C1 segment of cervical spinal cord (tissue), 14 donors: ENCODE measurements at regions not wholly inside any gene's neighbourhood (a gene's known extent, or its start where the extent isn't known, plus 50 kb on each side); places are given as distances from the start of the nearest gene placed in this dataset.
A peak's percentile ranks its signal among the peaks of the same experiment; 100 is the strongest.
"Not testable (repeated sequence)": the region's sequence is repeated elsewhere in the genome, so short reads cannot be mapped to it uniquely, and the experiment has no call there.

Experiments used
- DNase-seq, 14 donors: peaks; one replicate each; lab custom pipeline; 2025; lab: John Stamatoyannopoulos, UW

DNA sequence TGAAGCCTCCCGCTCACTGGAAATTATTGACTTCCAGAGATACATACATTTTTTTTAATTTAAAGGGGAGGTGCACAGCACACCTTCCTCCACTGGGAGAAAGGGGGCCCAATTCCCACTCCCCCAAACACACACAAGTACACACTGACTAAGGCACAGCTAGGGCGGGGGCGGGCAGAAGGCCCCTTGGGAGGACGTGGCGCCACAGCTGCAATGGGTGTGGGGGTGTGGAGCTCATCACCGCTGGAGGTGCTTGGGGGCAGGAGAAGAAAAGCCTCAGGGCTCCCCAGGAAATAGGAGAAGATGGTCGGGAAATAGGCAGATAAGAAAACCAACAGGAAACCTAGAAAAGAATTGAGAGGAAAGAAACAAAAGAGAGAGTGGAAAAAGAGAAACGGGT, 127.3 kb upstream of the FAM98A start:
- DNase-seq, result no peak

DNA sequence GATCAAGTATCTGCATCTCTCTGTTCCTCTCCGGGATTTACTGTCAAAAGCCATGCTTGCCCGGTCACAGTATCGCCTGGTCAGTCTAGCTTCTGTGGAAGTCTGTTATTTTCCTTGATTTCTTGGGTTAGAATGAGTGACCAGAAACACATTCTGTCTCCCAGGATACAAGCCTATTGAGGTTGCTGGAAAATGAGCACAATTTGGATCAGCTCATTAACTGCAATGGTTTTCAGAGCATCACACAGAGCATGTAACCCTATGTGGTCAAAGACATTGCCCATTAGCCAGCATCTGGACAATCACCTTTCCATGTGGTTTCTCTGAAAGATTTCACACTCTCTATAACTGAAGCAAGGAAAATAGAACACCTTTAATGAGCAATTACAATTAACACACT, 124.2 kb upstream of the FAM98A start:
- DNase-seq, result no peak

DNA sequence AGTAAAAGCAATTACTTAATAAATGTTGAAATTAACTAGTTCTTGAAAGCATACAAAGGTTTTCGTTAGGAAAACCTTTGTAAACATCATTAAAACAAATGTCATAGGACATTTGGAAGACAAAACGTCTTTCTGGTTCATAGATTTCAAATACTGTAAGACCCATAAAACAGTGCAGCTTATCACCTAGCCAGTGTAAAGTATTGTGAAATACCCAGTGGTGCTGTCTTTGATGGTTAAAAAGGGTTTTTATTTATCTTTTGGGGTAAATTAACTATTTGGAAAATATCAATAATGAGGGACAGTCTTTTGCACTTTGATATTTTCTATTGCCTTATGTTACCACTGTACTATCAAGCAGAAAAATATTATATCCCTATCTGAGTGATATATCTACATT, 120.0 kb upstream of the FAM98A start:
- DNase-seq, result no peak

DNA sequence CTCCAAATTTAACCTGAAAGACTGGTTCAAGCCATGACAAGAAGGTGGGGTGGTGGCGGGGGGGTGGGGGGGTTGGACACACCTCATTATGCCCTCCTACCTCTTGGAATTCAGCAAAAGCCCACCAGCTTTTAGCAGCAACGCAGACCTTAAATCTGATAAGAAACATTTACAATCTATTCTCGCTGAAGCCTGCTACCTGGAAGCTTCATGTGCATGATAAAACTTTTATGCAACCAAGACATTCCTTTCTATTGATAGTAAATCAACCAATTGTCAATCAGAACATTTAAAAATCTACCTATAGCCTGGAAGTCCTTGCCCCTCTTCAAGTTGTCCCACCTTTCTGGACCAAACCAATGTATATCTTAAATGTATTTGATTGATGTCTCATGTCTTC, 113.6 kb upstream of the FAM98A start:
- no peak for DNase-seq

DNA sequence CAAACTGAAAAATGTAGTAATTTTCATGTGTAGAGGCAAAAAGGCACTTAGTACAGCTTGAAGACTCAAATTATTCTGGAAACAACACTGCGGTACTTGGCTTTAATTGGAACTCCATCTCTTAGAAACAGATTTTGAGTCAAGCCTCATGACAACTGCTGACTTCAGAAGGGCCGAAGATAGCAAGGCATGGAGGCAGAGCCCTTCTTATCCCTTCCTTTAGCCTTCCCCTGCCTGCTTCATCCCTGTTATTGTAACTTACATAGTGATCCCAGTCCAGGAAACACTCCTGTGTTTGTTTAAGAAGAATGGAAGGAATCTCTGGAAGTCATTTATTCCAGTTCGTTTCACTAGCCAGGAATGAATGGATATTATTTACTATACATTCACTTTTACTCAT, 110.9 kb upstream of the FAM98A start:
- no peak for DNase-seq

DNA sequence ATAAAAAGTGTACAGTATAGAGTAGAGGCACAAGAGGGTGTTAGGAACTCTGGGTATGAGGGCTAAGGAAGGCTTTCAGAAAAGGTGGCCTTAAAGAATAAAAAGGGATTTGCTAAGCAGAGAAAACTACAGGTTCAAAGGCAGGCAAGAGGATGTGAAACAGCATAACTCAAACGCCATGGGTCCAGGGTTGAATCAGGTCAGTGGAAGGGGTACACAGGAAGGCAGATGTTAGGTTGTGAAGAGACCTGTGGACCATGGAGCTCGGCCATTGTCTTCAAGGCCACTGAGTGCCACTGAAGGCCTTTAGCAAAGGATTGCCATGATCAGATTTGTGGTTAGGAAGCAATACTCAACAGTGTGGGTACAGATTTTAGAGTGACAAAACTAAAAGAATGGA, 108.2 kb upstream of the FAM98A start:
- DNase-seq, result no peak

DNA sequence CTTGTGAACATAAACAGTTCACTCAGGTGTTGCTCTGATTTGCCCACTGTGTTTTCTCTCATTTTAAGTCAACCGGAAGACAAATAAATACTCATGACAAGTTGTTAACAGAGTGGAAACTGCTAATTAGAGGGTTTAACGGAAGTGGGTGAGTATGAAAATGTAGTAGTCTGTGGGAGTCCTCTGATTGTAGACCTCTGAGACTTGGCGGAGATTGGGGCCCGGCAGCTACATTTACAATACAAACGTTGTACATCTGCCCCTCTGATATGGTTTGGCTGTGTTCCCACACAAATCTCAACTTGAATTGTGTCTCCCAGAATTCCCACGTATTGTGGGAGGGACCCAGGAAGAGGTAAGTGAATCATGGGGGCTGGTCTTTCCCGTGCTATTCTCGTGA, 107.3 kb upstream of the FAM98A start:
- no peak for DNase-seq

DNA sequence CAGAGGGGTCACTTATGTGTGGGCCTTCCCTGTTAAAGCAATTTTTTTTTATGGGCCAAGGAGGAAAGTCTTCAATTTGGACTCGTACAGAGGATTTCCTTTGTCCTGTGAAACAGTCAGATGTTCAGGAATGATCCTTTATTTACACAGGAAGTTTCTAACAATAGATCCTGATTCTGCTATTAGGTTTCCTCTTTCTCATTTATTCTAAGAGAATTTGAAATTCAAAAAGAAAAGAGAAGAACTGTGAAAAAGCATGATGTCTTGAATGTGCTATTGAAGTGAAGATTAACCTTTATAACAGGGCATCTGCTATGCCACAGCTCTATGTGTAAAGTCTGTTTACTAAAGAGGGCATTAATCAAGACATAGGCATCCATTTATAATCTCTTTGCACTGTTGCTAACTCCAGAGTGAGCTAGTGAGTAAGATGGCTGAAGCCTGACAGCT, 105.3 kb upstream of the FAM98A start:
- no peak for DNase-seq

DNA sequence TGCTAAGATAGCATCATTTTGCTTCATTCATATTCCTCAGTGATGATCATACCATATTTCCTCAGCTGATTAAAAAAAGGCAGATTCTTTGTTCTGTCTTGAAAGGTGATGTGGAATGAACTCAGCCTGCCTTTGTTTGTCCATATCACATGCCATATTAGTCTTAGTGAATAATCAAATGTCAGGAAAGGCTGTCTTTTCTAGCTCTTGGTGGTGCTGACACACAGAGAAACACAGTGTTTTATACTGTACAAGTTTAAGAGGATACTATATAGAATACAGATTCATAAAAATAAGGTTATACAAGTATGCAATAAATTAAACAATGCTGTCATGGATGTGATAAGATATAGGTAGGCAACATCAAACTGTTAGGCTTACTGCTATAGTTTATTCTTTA, 97.1 kb upstream of the FAM98A start:
- DNase-seq, result no peak

DNA sequence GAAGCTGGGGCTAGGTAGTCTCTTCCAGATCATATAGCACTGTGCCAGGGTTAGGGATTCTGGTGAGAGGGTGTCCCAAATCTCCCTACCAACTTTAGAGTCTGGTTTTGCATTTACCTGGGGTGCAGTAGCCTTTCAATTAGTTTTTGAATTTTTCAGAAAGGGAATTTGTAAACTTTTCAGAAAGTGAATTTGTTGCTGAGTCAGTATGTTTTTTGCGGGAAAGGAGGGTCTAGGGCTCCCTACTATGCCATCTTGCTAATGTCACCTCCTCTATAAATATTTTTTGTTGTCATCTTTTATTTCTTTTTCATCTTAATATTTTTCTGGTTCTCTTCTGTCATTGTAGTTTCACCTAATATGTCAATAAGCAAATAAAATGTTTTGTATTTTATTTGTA, 95.8 kb upstream of the FAM98A start:
- DNase-seq, result no peak

DNA sequence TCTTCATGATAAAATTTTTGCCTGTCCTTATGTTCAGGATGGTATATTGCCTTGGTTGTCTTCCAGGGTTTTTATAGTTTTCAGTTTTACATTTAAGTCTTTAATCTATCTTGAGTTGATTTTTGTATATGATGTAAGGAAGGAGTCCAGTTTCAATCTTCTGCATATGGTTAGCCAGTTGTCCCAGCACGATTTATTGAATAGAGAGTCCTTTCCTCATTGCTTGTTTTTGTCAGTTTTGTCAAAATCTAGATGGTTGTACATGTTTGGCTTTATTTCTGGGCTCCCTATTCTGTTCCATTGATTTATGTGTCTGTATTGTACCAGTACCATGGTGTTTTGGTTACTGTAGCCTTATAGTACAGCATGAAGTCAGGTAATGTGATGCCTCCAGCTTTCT, 91.6 kb upstream of the FAM98A start:
- DNase-seq, result not testable (repeated sequence)

DNA sequence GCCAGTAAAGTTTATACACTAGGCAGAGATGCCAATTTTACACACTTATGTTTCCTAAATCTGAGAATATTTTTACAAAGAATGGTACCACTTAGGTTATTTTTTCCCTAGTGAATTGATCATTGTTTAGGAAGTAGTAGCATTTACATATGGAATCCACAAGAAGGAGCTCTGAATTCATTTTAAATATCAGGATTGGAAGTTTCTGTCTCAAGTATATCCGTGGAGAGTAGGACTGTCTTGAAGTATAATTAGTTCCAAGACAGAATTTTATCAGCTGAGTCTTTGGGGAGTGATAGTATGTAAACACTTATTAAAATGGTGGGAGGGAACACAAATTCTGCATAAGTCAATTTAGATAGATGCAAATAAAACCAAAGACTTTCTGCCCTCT, 82.3 kb upstream of the FAM98A start:
- DNase-seq, result no peak

DNA sequence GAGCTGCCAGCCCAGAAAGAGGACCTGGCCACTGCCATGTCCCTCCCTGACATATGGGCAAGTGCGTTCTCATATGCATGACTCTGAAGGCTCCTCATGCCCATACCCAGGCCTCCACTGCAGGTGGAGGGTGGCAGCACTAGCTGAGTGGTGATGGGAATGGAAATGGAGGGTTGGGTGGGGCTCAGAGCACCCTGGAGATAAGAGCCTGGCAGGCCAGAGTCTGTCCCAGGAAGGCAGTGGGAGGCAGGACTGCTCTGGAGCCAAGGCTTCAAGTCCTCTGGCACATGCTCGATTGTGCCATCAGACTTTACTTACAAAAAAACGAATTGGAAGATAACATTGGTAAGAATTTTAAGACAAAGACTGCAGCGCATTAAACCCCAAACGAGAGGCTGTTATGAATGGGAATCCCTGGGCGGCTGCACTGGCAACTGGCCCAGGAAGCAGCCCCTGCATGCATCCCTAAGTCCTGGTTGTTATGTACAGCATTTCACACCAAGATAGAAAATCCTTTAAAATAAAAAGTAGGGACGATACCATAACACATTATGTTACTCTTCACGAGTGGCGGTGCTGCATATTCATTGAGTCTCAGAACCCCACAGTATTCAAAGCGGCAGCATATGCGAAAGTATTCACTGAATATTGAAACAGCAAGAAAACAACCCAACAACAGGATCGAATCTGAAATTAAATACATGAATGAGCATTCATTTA, 81.7 kb upstream of the FAM98A start:
- peak in 2 of 14 donors; percentile 3 to 37 for DNase-seq

DNA sequence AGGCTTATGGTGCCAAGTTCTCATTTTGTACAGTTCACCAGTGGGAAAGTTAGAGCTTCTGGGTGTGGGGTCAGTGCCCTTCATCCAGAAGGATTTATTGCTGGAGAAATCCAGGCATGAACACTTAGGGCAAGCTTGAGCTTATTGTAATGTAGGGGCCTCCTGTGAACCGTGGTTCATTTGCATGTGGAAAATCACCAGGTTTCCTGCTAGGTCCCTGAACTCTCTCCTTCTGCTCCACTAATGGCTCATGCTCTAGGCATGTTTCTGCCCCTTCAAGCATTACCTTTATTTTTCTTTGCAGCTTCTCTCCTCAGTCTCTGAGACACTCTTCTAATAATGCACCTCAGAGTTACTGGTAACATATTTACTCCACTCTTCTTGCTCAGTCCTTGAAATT, 79.3 kb upstream of the FAM98A start:
- no peak for DNase-seq

DNA sequence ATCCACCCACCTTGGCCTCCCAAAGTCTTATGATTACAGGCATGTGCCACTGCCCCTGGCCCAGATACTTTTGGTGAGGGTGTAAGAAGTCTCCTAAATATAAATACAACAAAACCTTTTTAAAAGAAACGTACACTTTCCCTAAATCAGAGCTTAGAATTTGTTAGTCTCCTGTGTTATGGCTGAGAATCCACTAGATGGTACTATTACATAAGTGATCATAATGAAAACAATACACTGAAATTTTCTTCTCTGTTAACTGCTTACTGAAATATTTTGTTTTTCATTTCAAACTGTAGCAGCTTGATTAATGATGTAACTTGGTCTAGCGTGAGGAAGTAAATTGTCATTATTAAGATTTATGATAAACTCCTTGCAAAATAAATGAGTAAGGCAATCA, 74.8 kb upstream of the FAM98A start:
- DNase-seq, result no peak

DNA sequence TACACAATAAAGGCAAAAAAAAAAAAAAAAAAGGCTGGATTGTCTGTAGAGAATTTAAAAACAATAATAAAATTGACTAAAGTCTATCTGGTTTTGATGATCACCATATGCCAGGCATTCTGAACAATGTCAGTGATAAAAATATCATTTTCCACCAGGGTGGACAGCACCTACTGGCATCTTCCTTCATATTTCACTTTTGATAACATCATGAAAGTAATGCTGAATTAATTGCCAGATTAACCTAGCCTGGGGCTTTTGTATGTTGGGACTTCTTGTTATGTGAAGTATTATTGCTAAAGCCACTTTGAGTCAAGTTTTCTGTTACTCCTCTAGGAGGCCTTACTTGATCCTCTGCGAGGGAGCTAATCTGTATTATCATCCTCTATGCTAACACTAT, 73.8 kb upstream of the FAM98A start:
- DNase-seq, result no peak

DNA sequence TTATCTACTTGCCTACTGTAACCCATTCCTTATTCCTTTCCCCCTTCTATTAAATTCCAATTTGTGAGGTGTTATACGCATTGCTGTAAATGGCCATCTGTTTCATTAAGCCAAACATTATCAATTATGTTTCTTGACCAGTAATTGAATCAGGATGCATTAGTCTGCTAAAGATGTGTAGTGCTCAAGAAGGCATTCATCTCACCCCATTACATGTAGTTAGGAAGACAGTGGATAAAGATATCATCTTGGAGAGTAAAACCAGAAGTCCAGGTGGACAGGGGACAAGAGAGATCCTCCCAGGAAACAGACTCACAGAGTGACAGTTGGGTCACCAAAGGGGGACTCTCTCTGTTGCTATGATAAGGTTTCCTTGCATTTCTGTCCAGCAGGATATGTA, 73.3 kb upstream of the FAM98A start:
- DNase-seq, result no peak

DNA sequence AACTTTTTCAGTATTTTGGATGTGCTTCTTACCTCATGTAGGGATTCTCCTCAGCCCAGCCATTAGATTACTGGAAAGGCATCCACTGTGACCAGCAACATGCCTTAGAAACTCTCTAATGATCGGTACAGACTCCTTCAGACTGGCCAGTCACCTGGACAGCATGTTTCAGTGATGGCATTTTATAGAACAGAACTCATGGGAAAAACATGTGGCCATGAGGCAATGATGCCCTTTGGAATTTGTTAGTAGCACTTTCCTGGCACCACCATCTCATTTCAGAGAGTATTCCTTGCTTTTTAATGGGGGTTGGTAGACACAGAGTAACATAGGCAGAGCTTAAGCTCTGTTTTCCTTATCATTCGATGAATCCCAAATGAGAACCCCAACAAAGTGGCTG, 72.1 kb upstream of the FAM98A start:
- no peak for DNase-seq

DNA sequence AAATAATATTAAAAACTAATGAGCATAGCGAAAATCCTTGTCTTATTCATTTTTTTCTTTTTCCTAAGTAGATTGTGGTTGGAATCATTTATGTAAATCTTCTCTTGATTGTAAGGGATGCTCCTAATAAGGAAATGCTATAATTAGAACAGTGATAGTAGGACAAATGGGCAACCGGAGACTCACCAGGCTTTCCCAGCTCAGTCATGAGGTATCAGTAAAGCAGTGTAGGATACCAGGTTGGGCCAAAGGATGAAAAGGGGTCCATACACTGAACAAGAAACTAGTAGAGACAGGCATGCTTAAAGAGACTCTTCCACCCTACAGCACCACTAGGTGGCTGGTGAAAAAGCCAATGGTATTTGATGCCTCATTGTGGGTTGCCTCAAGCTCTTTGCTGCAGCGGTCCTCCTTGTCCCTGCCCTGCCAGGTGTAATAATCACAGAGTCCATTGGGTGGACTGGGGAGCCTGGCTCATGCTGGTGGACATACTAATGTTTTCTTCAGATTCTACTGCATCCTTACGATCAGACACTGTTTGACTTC, 71.4 kb upstream of the FAM98A start:
- DNase-seq, result no peak

DNA sequence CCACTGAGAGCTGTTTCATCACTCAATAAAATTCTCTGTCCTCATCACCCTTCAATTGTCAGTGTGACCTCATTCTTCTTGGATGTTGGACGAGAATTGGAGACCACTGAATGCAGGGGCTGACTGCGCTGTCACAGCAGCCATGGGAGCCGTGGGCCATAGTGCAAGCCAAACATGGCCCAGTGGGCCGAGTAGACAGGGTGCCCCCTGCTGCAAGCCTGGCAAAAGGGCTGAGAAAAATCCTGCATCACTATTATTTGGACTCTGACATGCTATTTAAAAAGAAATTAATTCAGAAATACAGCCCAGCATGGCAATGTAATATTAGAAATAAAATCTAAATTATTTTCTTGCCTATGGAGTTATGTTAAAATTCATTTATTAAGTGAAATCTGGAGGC, 67.8 kb upstream of the FAM98A start:
- DNase-seq, result no peak

DNA sequence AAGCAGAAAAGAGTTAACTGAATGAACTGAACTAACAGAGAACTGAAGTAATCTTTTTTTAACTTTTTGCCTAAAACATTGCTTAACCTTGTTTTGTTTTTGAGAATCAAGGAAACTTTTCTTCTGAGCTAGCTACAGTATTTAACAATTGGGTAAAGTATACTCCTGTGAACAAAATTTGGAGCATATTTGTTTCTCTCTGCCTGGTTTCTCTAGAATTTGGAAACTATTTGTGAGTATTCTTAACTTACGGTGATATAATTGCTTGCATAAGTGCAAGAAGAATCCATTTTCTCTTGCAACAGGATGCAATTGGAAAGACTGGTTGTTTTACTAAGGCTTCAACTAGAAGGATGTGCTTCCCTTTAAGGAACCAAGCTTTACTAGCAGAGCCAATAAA, 65.9 kb upstream of the FAM98A start:
- DNase-seq, result no peak

DNA sequence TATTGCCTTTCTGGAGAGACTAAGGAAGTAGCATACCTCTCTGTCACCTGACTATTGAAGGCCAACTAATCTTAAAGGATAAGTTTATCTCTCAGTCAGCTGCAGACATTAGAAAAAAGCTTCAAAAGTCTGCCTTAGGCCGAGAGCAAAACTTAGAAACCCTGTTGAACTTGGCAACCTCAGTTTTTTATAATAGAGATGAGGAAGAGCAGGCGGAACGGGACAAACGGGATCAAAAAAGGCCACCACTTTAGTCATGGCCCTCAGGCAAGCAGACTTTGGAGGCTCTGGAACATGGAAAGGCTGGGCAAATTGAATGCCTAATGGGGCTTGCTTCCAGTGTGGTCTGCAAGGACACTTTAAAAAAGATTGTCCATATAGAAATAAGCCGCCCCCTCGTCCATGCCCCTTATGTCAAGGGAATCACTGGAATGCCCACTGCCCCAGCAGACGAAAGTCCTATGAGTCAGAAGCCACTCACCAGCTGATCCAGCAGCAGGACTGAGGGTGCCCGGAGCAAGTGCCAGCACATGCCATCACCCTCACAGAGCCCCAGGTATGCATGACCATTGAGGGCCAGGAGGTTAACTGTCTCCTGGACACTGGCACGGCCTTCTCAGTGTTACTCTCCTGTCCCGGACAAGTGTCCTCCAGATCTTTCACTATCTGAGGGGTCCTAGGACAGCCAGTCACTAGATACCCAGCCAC, 61.5 kb upstream of the FAM98A start:
- no peak for DNase-seq

DNA sequence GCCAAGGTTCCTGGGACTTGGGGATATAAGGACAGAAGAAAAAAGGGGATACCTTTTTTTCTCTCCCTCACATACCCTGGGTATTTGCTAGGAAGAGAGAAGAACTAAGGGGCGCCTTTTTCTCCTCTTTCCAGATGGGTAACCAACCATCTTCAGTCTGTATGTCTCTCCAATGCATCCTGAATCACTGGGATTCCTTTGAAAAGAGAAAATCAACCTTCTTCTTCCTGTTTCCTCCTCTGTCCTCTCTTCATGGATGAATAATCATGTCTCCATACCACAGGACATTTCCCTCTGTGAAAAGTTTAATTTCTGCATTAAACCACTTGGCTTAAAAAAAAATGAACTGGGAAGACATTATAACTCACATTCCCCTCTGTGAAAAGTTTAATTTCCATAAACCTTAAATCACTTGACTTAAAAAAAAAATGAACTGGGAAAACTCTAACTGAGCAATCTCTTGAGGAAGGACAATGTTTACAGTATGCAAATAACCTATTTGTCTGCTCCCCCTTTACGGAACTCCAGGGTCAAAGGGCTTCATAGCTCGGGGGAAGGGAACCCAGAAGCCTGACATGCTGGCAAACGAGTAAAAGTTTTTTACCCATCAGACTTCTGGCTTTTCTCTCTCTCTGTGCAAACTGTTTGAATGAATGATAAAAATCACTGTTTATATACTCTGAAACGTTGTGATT, 56.7 kb upstream of the FAM98A start:
- DNase-seq, result no peak
